ENCODE measurements at regions not wholly inside any gene's neighbourhood (a gene's known extent, or its start where the extent isn't known, plus 50 kb on each side); places are given as distances from the start of the nearest gene placed in this dataset.

DNA sequence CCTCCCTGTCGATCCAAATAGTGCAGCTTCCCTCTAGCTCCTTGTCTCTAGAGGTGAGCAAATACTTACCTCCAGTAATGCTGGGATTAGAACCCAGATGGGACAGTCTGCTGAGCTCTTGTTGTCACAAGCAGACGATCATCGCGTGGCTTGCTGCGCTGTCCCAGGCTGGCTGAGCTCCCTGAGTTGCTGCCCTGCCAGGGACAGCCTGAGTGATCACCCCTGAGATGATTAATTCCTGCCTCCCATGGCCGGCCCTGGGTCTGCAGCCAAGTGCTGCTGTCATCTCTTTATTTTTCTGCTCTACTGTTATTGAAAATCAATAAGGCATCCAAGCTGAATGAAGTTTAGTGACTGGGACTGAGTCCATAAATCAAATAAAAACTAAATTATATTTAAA is 94.0 kb upstream of the ALDH1B1 start:
- no peak for DNase-seq (ENCODE audit: extremely low spot score)
- Histone ChIP-seq H3K4me1 (peaks cover 4 to 23% (median 13%) of the 10 kb centered on the region in 4 donors), H3K9me3 (no peaks in the 10 kb centered on the region), H3K27me3 (no peaks in the 10 kb centered on the region), H3K4me3 (no peak overlapping the region), H3K27ac (replicated peaks in 1 of 4) (no peak overlapping the region), H3K36me3 (no peaks in the 10 kb centered on the region)
- intact Hi-C loops (cut with DNase I) = no loop called here
- no peak for TF ChIP-seq POLR2A (IDR thresholded peaks at IDR 0.05; ENCODE audit: low read depth)
- TF ChIP-seq CTCF (IDR thresholded peaks at IDR 0.05) = no peak
- TF ChIP-seq EP300 (IDR thresholded peaks at IDR 0.05) = no peak
- no peak for TF ChIP-seq POLR2AphosphoS5 (IDR thresholded peaks at IDR 0.05)
- 36% methylated on average over 5 of the region's 6 CpGs for WGBS

DNA sequence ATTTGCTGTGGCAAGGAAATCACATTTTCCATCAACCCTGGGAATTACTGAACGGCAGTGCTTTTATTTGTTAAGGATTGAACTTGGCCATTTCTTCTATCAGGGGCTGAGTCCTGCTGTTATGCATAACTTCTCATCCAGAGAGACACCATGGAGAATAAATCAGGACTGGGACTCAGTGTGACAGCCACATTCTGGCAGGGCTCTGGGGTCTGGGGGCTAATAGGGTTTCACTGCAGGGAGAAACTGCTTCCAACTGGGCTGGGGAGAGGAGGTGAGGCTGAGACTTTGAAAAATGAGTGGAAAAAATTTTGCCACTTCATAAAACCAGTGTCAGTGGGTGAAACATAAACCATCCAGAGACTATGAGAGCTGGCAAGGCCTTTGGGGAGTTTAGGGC is 95.7 kb upstream of the ALDH1B1 start:
- H3K27ac ChIP-seq (replicated peaks in 1 of 4) = no peak overlapping the region
- H3K4me1 ChIP-seq = peaks cover 4 to 24% (median 13%) of the 10 kb centered on the region in 4 donors
- no peak for DNase-seq (ENCODE audit: extremely low spot score)
- H3K27me3 ChIP-seq = no peaks in the 10 kb centered on the region
- intact Hi-C loops (cut with DNase I) = no loop called here
- no peaks in the 10 kb centered on the region for H3K9me3 ChIP-seq
- TF ChIP-seq POLR2AphosphoS5 (IDR thresholded peaks at IDR 0.05) (no peak), POLR2A (IDR thresholded peaks at IDR 0.05; ENCODE audit: low read depth) (no peak), CTCF (IDR thresholded peaks at IDR 0.05) (no peak), EP300 (IDR thresholded peaks at IDR 0.05) (no peak)
- no peak overlapping the region for H3K4me3 ChIP-seq
- WGBS = 65% methylated on average over 1 of the region's 1 CpG
- no peaks in the 10 kb centered on the region for H3K36me3 ChIP-seq

DNA sequence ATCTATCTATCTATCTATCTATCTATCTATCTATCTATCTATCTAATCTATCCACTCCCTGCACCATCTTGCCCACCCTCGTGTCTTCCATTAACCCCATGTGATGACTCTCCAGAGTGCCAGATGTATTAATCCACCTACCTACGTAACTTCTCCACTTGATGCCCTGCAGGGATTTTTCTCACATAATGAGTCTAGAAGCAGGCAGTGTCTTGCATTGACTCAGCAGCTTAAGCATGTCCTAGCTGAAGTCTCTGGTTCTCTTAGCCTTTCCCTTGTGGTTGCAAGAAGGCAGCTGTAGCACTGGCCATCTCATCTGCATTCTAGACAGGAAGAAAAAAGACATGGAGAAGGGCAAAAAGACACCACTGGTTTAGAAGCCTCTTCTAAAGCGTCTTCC is 96.7 kb upstream of the ALDH1B1 start:
- intact Hi-C loops (cut with DNase I) = no loop called here
- Histone ChIP-seq H3K9me3 (no peaks in the 10 kb centered on the region), H3K4me3 (no peak overlapping the region), H3K4me1 (peaks cover 4 to 24% (median 13%) of the 10 kb centered on the region in 4 donors), H3K27ac (replicated peaks in 1 of 4) (no peak overlapping the region), H3K27me3 (no peaks in the 10 kb centered on the region), H3K36me3 (no peaks in the 10 kb centered on the region)
- DNase-seq (ENCODE audit: extremely low spot score) = no peak
- no peak for TF ChIP-seq POLR2A (IDR thresholded peaks at IDR 0.05; ENCODE audit: low read depth)
- TF ChIP-seq EP300 (IDR thresholded peaks at IDR 0.05) = no peak
- no peak for TF ChIP-seq CTCF (IDR thresholded peaks at IDR 0.05)
- TF ChIP-seq POLR2AphosphoS5 (IDR thresholded peaks at IDR 0.05) = no peak
- 90% methylated on average over 3 of the region's 3 CpGs for WGBS

GRCh38 chr9:38294220-38294960 is 98.1 kb upstream of the ALDH1B1 start:
- intact Hi-C loops (cut with DNase I) = no loop called here
- no peak overlapping the region for H3K4me3 ChIP-seq
- H3K27me3 ChIP-seq = no peaks in the 10 kb centered on the region
- no peaks in the 10 kb centered on the region for H3K9me3 ChIP-seq
- no peak for DNase-seq (ENCODE audit: extremely low spot score)
- TF ChIP-seq CTCF (IDR thresholded peaks at IDR 0.05) (no peak), POLR2AphosphoS5 (IDR thresholded peaks at IDR 0.05) (no peak), POLR2A (IDR thresholded peaks at IDR 0.05; ENCODE audit: low read depth) (no peak), EP300 (IDR thresholded peaks at IDR 0.05) (no peak)
- no peaks in the 10 kb centered on the region for H3K36me3 ChIP-seq
- peaks cover 4 to 24% (median 13%) of the 10 kb centered on the region in 4 donors for H3K4me1 ChIP-seq
- WGBS = 37% methylated on average over 8 of the region's 8 CpGs
- H3K27ac ChIP-seq (replicated peaks in 1 of 4) = no peak overlapping the region

GRCh38 chr9:38293022-38293421 is 99.5 kb upstream of the ALDH1B1 start:
- Histone ChIP-seq H3K36me3 (no peaks in the 10 kb centered on the region), H3K9me3 (no peaks in the 10 kb centered on the region), H3K27me3 (no peaks in the 10 kb centered on the region), H3K4me3 (no peak overlapping the region), H3K4me1 (peaks cover 4 to 18% (median 12%) of the 10 kb centered on the region in 4 donors), H3K27ac (replicated peaks in 1 of 4) (no peak overlapping the region)
- 78% methylated on average over 4 of the region's 4 CpGs for WGBS
- TF ChIP-seq EP300 (IDR thresholded peaks at IDR 0.05) (no peak), POLR2AphosphoS5 (IDR thresholded peaks at IDR 0.05) (no peak), POLR2A (IDR thresholded peaks at IDR 0.05; ENCODE audit: low read depth) (no peak), CTCF (IDR thresholded peaks at IDR 0.05) (no peak)
- intact Hi-C loops (cut with DNase I) = no loop called here
- no peak for DNase-seq (ENCODE audit: extremely low spot score)
